PC-9 (cell line): ENCODE measurements at regions not wholly inside any gene's neighbourhood (a gene's known extent, or its start where the extent isn't known, plus 50 kb on each side); places are given as distances from the start of the nearest gene placed in this dataset.
"Not testable (repeated sequence)": the region's sequence is repeated elsewhere in the genome, so short reads cannot be mapped to it uniquely, and the experiment has no call there.

ENCODE experiments used
- CTCF ChIP-seq: fragments of 200-600 bp; sonication (generic); conservative IDR thresholded peaks from 2 replicates; pipeline ENCODE4 v1.6.1; 2017; ENCODE audit warnings: mixed run types, antibody characterized with exemption, mild to moderate bottlenecking, moderate library complexity
- EZH2 ChIP-seq: fragments of 200-600 bp; sonication (generic); IDR thresholded peaks from 2 replicates; pipeline ENCODE4 v1.8.0; 2017; ENCODE audit warnings: antibody characterized with exemption, low read depth

DNA sequence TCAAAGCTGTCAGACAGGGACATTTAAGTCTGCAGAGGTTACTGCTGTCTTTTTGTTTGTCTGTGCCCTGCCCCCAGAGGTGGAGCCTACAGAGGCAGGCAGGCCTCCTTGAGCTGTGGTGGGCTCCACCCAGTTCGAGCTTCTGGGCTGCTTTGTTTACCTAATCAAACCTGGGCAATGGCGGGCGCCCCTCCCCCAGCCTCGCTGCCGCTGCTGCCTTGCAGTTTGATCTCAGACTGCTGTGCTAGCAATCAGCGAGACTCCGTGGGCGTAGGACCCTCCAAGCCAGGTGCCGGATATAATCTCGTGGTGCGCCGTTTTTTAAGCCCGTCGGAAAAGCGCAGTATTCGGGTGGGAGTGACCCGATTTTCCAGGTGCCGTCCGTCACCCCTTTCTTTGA lies 107.1 kb upstream of the KLF12 start:
- not testable (repeated sequence) for TF ChIP-seq CTCF, EZH2
